Astrocyte (in vitro differentiated cells and primary cell): ENCODE measurements at regions not wholly inside any gene's neighbourhood (a gene's known extent, or its start where the extent isn't known, plus 50 kb on each side); places are given as distances from the start of the nearest gene placed in this dataset.

Source experiments
- EZH2 ChIP-seq: IDR thresholded peaks from 2 replicates; pipeline ENCODE4 v1.6.1; 2012; ENCODE audit warnings: mild to moderate bottlenecking, low read length, inconsistent platforms; ENCODE audit not compliant: insufficient read depth
- TF ChIP-seq, protein P1 (sequence below): IDR thresholded peaks from 2 replicates; pipeline ENCODE4 v1.5.1; 2011; ENCODE audit warnings: low read depth, mild to moderate bottlenecking, inconsistent platforms, low read length, moderate library complexity; ENCODE audit not compliant: insufficient read depth

GRCh38 chr10:28186461-28186860 is 116.4 kb downstream of the MPP7 start:
- TF ChIP-seq EZH2: no peak
- TF ChIP-seq, protein P1, sequence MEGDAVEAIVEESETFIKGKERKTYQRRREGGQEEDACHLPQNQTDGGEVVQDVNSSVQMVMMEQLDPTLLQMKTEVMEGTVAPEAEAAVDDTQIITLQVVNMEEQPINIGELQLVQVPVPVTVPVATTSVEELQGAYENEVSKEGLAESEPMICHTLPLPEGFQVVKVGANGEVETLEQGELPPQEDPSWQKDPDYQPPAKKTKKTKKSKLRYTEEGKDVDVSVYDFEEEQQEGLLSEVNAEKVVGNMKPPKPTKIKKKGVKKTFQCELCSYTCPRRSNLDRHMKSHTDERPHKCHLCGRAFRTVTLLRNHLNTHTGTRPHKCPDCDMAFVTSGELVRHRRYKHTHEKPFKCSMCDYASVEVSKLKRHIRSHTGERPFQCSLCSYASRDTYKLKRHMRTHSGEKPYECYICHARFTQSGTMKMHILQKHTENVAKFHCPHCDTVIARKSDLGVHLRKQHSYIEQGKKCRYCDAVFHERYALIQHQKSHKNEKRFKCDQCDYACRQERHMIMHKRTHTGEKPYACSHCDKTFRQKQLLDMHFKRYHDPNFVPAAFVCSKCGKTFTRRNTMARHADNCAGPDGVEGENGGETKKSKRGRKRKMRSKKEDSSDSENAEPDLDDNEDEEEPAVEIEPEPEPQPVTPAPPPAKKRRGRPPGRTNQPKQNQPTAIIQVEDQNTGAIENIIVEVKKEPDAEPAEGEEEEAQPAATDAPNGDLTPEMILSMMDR: no peak
